IMR-90 (cell line): ENCODE measurements at regions not wholly inside any gene's neighbourhood (a gene's known extent, or its start where the extent isn't known, plus 50 kb on each side); places are given as distances from the start of the nearest gene placed in this dataset.

Source experiments
- ATAC-seq: fragments of 200-7000 bp; cut with Tn5 transposase; 2 replicates; pipeline ENCODE4 v1.9.1; 2020; ENCODE audit warnings: low read depth, mild to moderate bottlenecking, moderate library complexity
- BruUV-seq: library from RNA; stranded (reverse); fragments of 400-500 nt; replicated peaks from 2 replicates; lab custom pipeline; 2021; lab: Mats Ljungman, UMichigan
- CTCF ChIA-PET: fragments of 300-600 bp; formaldehyde crosslinking; extraction: SDS; loops from one replicate; lab custom pipeline; 2021; ENCODE audit warnings: antibody characterized with exemption; lab: Yijun Ruan, JAX
- POLR2A ChIA-PET: fragments of 300-600 bp; sonication (Branson Sonifier 250); formaldehyde crosslinking; loops from one replicate; lab custom pipeline; 2022; ENCODE audit warnings: antibody characterized with exemption; ENCODE audit not compliant: unreplicated experiment; lab: Charles Lee
- DNase-seq: peaks from one replicate; pipeline ENCODE4 v3.0.0; 2013
- H2AFZ ChIP-seq: replicated peaks from 2 replicates; pipeline ENCODE3; 2013; ENCODE audit warnings: low read length, mild to moderate bottlenecking; ENCODE audit not compliant: poor library complexity
- H2AK5ac ChIP-seq: 2 replicates; pipeline ENCODE4 v1.6.1; 2013; ENCODE audit warnings: low read depth, low read length, inconsistent platforms
- H2AK9ac ChIP-seq: replicated peaks from 2 replicates; pipeline ENCODE3; 2013; ENCODE audit warnings: mild to moderate bottlenecking, low read depth, low read length, moderate library complexity; ENCODE audit not compliant: poor library complexity
- H2BK120ac ChIP-seq: 2 replicates; pipeline ENCODE4 v1.6.1; 2013; ENCODE audit warnings: low read depth, low read length, inconsistent platforms
- H2BK15ac ChIP-seq: 3 replicates; pipeline ENCODE4 v1.6.1; 2013; ENCODE audit warnings: low read depth, low read length, inconsistent platforms
- H2BK20ac ChIP-seq: 2 replicates; pipeline ENCODE4 v1.6.1; 2013; ENCODE audit warnings: low read depth, mild to moderate bottlenecking, inconsistent platforms, low read length, moderate library complexity
- H2BK5ac ChIP-seq: 2 replicates; pipeline ENCODE4 v1.6.1; 2013; ENCODE audit warnings: mild to moderate bottlenecking, low read depth, low read length, inconsistent platforms; ENCODE audit not compliant: poor library complexity, severe bottlenecking
- H3K14ac ChIP-seq: replicated peaks from 2 replicates; pipeline ENCODE4 v1.6.1; 2013; ENCODE audit warnings: low read depth, low read length, inconsistent platforms
- H3K18ac ChIP-seq: 2 replicates; pipeline ENCODE4 v1.6.1; 2013; ENCODE audit warnings: low read depth, low read length, control low read depth
- H3K23ac ChIP-seq: 2 replicates; pipeline ENCODE4 v1.6.1; 2013; ENCODE audit warnings: low read depth, low read length, inconsistent platforms
- H3K27ac ChIP-seq: 2 replicates; pipeline ENCODE4 v1.5.1; 2013; ENCODE audit warnings: mild to moderate bottlenecking, control low read depth, low read length; ENCODE audit not compliant: insufficient read depth
- H3K27me3 ChIP-seq: 2 replicates; pipeline ENCODE4 v1.6.1; 2013; ENCODE audit warnings: low read length; ENCODE audit not compliant: control insufficient read depth, insufficient read depth
- H3K36me3 ChIP-seq: 2 replicates; pipeline ENCODE4 v1.6.1; 2013; ENCODE audit warnings: low read length, mixed read lengths; ENCODE audit not compliant: control insufficient read depth, insufficient read depth
- H3K4ac ChIP-seq: 2 replicates; pipeline ENCODE4 v1.6.1; 2013; ENCODE audit warnings: low read depth, low read length, inconsistent platforms
- H3K4me1 ChIP-seq: 2 replicates; pipeline ENCODE4 v1.6.1; 2013; ENCODE audit warnings: low read length, mixed read lengths; ENCODE audit not compliant: control insufficient read depth, insufficient read depth
- H3K4me2 ChIP-seq: 2 replicates; pipeline ENCODE4 v1.6.1; 2013; ENCODE audit warnings: low read depth, mild to moderate bottlenecking, control low read depth, low read length, moderate library complexity
- H3K4me3 ChIP-seq: 2 replicates; pipeline ENCODE4 v1.5.1; 2013; ENCODE audit warnings: low read depth, mild to moderate bottlenecking, control low read depth, low read length, moderate library complexity; ENCODE audit not compliant: insufficient read depth
- H3K56ac ChIP-seq: 2 replicates; pipeline ENCODE4 v1.6.1; 2013; ENCODE audit warnings: low read length, inconsistent platforms; ENCODE audit not compliant: insufficient read depth; ENCODE audit errors: extremely low read depth
- H3K79me1 ChIP-seq, 2 experiments: 2 replicates each; pipeline ENCODE4 v1.6.1; 2013; ENCODE audit warnings: low read length in 2 of 2, inconsistent platforms in 1 of 2, low read depth in 1 of 2
- H3K9ac ChIP-seq: 2 replicates; pipeline ENCODE4 v1.6.1; 2013; ENCODE audit warnings: low read depth, low read length, control low read depth
- H3K9me1 ChIP-seq: 2 replicates; pipeline ENCODE4 v1.6.1; 2013; ENCODE audit warnings: low read length, inconsistent platforms; ENCODE audit not compliant: insufficient read depth
- H3K9me3 ChIP-seq: 2 replicates; pipeline ENCODE4 v1.6.1; 2013; ENCODE audit warnings: low read length; ENCODE audit not compliant: control insufficient read depth, insufficient read depth
- H4K20me1 ChIP-seq: 2 replicates; pipeline ENCODE4 v1.6.1; 2013; ENCODE audit warnings: low read length, inconsistent platforms; ENCODE audit not compliant: insufficient read depth
- H4K5ac ChIP-seq: 2 replicates; pipeline ENCODE4 v1.6.1; 2013; ENCODE audit warnings: mild to moderate bottlenecking, low read depth, low read length, control low read depth
- H4K8ac ChIP-seq, 2 experiments: 2 replicates each; pipeline ENCODE4 v1.6.1; 2013; ENCODE audit warnings: low read depth in 2 of 2, low read length in 2 of 2, control low read depth in 1 of 2, inconsistent platforms in 1 of 2
- H4K91ac ChIP-seq: 2 replicates; pipeline ENCODE4 v1.6.1; 2013; ENCODE audit warnings: low read depth, low read length, inconsistent platforms; ENCODE audit not compliant: insufficient read depth
- CEBPB ChIP-seq: IDR thresholded peaks from 2 replicates; pipeline ENCODE4 v1.6.1; 2012; ENCODE audit warnings: low read depth, low read length, improper control_type of control experiment
- CHD1 ChIP-seq: IDR thresholded peaks from 2 replicates; pipeline ENCODE4 v1.6.1; 2012; ENCODE audit warnings: low read depth, low read length, improper control_type of control experiment
- ELK1 ChIP-seq: fragments of 150-350 bp; IDR thresholded peaks from 2 replicates; pipeline ENCODE4 v1.6.1; 2016; ENCODE audit warnings: low read depth, mild to moderate bottlenecking, low read length, moderate library complexity, borderline replicate concordance
- FOS ChIP-seq: fragments of 150-350 bp; IDR thresholded peaks from 2 replicates; pipeline ENCODE4 v1.6.1; 2016; ENCODE audit warnings: low read depth, low read length
- MAFK ChIP-seq: IDR thresholded peaks from 2 replicates; pipeline ENCODE4 v1.6.1; 2012; ENCODE audit warnings: low read depth, low read length, improper control_type of control experiment
- MAZ ChIP-seq: IDR thresholded peaks from 2 replicates; pipeline ENCODE4 v1.6.1; 2012; ENCODE audit warnings: low read depth, mild to moderate bottlenecking, low read length, improper control_type of control experiment, moderate library complexity, borderline replicate concordance
- MXI1 ChIP-seq: IDR thresholded peaks from 2 replicates; pipeline ENCODE4 v1.6.1; 2012; ENCODE audit warnings: low read depth, mild to moderate bottlenecking, low read length, moderate library complexity, borderline replicate concordance
- NFE2L2 ChIP-seq: fragments of 150-350 bp; IDR thresholded peaks from 2 replicates; pipeline ENCODE4 v1.6.1; 2016; ENCODE audit warnings: low read depth, mild to moderate bottlenecking, low read length
- POLR2A ChIP-seq: IDR thresholded peaks from 2 replicates; pipeline ENCODE4 v1.6.1; 2012; ENCODE audit warnings: mild to moderate bottlenecking, low read depth, low read length
- RAD21 ChIP-seq: IDR thresholded peaks from 2 replicates; pipeline ENCODE4 v1.6.1; 2012; ENCODE audit warnings: low read length, improper control_type of control experiment
- RCOR1 ChIP-seq: IDR thresholded peaks from 2 replicates; pipeline ENCODE4 v1.6.1; 2012; ENCODE audit warnings: mild to moderate bottlenecking, low read length, improper control_type of control experiment; ENCODE audit not compliant: insufficient replicate concordance
- RFX5 ChIP-seq: IDR thresholded peaks from 2 replicates; pipeline ENCODE4 v1.8.0; 2012; ENCODE audit warnings: low read depth, mild to moderate bottlenecking, low read length, moderate library complexity
- SMC3 ChIP-seq: fragments of 150-350 bp; IDR thresholded peaks from 2 replicates; pipeline ENCODE4 v1.6.1; 2016; ENCODE audit warnings: low read depth, mild to moderate bottlenecking, antibody characterized with exemption, low read length, moderate library complexity
- WGBS, 2 experiments: methylation state at CpG; one replicate each; pipeline versions ENCODE4 v1.1.5 to v1.1.7; 2013; ENCODE audit warnings: missing lambda C conversion rate in 2 of 2; ENCODE audit not compliant: insufficient read length in 1 of 2; ENCODE audit errors: extremely low coverage in 2 of 2; 5-methylcytosine and 5-hydroxymethylcytosine counted together
- dilution Hi-C: fragments of 300-500 bp; cut with HindIII; formaldehyde crosslinking; loops from one replicate; pipeline ENCODE4 v1.14.3; 2018; ENCODE audit warnings: low sequenced_read_pairs; ENCODE audit not compliant: unreplicated experiment
- in situ Hi-C: fragments of 300-500 bp; cut with MboI; formaldehyde crosslinking; loops from 3 replicates; pipeline ENCODE4 v1.14.3; 2019; ENCODE audit warnings: low sequenced_read_pairs, inconsistent platforms, mixed read lengths
- intact Hi-C: fragments of 100-400 bp; cut with micrococcal nuclease; formaldehyde crosslinking; loops from 2 replicates; pipeline ENCODE4 v1.10.0; 2022

- CTCF ChIA-PET, result no interaction called here
These were observed 142.7 kb downstream of the CPEB2 start for GRCh38 chr4:15144967-15145295.

More at GRCh38 chr4:15144967-15145295, 142.7 kb downstream of the CPEB2 start:
- Histone ChIP-seq H4K91ac (no peak overlapping the region), H2BK120ac (no peak overlapping the region), H4K20me1 (no peaks in the 10 kb centered on the region), H2AK5ac (no peak overlapping the region), H3K79me1 (no peaks in the 10 kb centered on the region), H3K9me3 (no peaks in the 10 kb centered on the region), H3K56ac (no peak overlapping the region), H4K8ac (no peak overlapping the region), H3K4me1 (peaks cover 9% of the 10 kb centered on the region), H4K5ac (no peak overlapping the region), H3K27me3 (no peaks in the 10 kb centered on the region), H3K23ac (no peak overlapping the region), H3K4me3 (no peak overlapping the region), H2BK15ac (no peak overlapping the region), H3K4ac (no peak overlapping the region), H3K9me1 (peaks cover 5% of the 10 kb centered on the region), H2BK5ac (no peak overlapping the region), H3K4me2 (no peak overlapping the region), H3K14ac (no peak overlapping the region), H2AFZ (no peak overlapping the region), H3K27ac (no peak overlapping the region), H2BK20ac (no peak overlapping the region), H2AK9ac (no peak overlapping the region), H3K9ac (no peak overlapping the region), H3K18ac (no peak overlapping the region), H3K36me3 (no peaks in the 10 kb centered on the region)
- BruUV-seq, result no TSS peak
- WGBS, 2 experiments, result 100% methylated on average over 1 of the region's 7 CpGs; no CpG with 5 or more reads in 1 of the 2 experiments
- TF ChIP-seq SMC3 (no peak), CEBPB (no peak), MAZ (no peak), FOS (no peak), CHD1 (no peak), POLR2A (no peak), RAD21 (no peak), MAFK (no peak), MXI1 (no peak), RCOR1 (no peak), ELK1 (no peak), NFE2L2 (no peak), RFX5 (no peak)
- intact Hi-C loops, result no loop called here
- DNase-seq (no peak), ATAC-seq (no peak)
- POLR2A ChIA-PET, result no interaction called here
- dilution Hi-C loops, result no loop called here
- in situ Hi-C loops, result no loop called here
